WI38 (cell line): ENCODE measurements at regions not wholly inside any gene's neighbourhood (a gene's known extent, or its start where the extent isn't known, plus 50 kb on each side); places are given as distances from the start of the nearest gene placed in this dataset.

Source experiments
- H3K4me3 ChIP-seq: 2 replicates; pipeline ENCODE4 v1.5.1; 2011; ENCODE audit warnings: low read depth, mild to moderate bottlenecking, control low read depth, low read length
- CTCF ChIP-seq: IDR thresholded peaks from 2 replicates; pipeline ENCODE4 v1.5.1; 2012; ENCODE audit warnings: low read depth, mild to moderate bottlenecking, control low read depth, low read length

DNA sequence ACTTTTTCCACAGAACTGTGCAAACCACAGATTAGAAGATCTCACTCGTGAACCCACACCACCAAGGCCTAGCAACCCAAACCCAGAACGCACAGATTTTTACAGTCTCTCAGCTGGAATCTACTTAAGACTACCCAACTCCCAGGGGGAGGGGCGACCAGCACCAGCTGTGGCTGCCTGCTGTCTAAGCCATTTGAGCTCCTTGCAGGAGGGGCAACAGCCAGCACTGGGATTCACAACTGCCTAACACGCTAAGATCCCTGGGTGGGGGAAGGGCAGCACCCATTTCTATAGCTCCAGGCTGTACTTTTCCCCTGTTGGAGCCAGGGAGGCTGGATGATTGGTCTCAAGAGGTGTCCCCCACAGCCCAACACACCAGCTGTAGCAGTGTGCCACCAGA lies 368.8 kb downstream of the SUCLA2 start:
- no peak overlapping the region for H3K4me3 ChIP-seq
- no peak for TF ChIP-seq CTCF

GRCh38 chr13:47628666-47629065 lies 372.4 kb downstream of the SUCLA2 start:
- no peak for TF ChIP-seq CTCF
- H3K4me3 ChIP-seq, result no peak overlapping the region

DNA sequence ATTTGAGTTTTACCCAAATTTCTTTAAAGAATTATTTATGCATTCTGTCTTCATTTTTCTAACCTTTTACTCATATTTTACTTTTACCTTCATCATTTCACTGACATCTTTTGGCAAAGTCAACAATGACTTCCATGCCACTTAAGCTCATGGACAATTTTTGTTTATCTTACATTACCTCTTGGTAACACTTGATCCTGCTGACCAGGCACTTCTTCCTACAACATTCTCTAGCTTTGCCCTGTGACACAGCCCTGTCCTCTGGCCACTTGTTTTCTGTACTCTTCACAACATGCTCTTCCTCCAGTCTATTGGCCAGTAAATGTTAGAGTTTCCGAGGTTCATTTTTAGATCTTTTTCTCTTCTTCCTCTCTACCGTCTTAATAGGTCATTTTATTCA lies 377.2 kb downstream of the SUCLA2 start:
- TF ChIP-seq CTCF, result no peak

DNA sequence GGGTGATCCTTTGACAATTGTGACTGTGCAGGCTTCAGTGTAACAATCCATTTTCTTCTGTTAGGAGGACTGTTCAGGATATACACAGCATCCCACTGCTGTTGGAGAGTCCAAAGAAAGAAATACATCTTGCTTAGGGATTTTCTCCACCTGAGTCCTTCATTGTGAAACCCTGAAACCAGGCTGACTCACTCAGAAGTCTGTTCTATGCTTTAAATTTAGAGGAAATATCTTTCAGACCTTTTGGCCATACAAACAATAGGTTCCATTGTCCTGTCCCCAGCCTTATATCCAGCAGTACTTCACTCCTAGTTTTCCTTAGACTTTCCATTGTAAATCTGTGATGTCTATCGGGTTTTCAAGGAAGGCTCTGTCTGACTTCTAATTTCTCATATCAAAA lies 379.1 kb downstream of the SUCLA2 start:
- H3K4me3 ChIP-seq, result no peak overlapping the region
- TF ChIP-seq CTCF, result no peak

More for the DNA sequence above, 377.2 kb downstream of the SUCLA2 start:
- H3K4me3 ChIP-seq, result no peak overlapping the region

- TF ChIP-seq CTCF, result no peak
- H3K4me3 ChIP-seq, result no peak overlapping the region
Observed at GRCh38 chr13:47611664-47612288, 389.3 kb downstream of the SUCLA2 start.

DNA sequence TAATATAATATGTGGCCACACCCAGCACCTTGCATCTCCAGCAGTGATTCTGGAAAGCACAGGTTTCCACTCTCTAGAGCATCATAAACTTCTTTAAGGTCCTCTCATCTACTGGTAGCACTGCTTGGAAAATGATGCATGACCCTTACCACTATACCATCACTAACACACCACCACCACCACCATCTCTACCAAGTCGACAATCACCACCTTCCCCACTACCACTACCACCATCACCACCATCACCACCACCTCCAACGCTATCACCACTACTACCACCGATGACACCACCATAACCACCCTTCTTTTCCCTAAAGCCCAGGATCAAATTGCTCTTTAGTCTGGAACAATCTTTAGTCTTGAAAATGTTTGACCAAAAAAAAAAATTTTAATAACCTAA lies 390.4 kb downstream of the SUCLA2 start:
- TF ChIP-seq CTCF, result no peak
- no peak overlapping the region for H3K4me3 ChIP-seq

- no peak overlapping the region for H3K4me3 ChIP-seq
- TF ChIP-seq CTCF, result no peak
Observed at GRCh38 chr13:47603365-47603764, 397.7 kb downstream of the SUCLA2 start.
